Esophagus (tissue), 2 donors: ENCODE measurements at regions not wholly inside any gene's neighbourhood (a gene's known extent, or its start where the extent isn't known, plus 50 kb on each side); places are given as distances from the start of the nearest gene placed in this dataset.

Source experiments
- H3K27ac ChIP-seq, 2 donors: one replicate each; pipeline ENCODE4 v1.5.1; 2013; ENCODE audit warnings: low read depth in 2 of 2, mild to moderate bottlenecking in 2 of 2, inconsistent platforms in 1 of 2, low read length in 1 of 2, moderate library complexity in 1 of 2
- H3K27me3 ChIP-seq, 2 donors: one replicate each; pipeline ENCODE4 v1.6.1; 2013; ENCODE audit warnings: low read length in 2 of 2, control low read depth in 1 of 2, mild to moderate bottlenecking in 1 of 2; ENCODE audit not compliant: insufficient read depth in 2 of 2, control insufficient read depth in 1 of 2
- H3K36me3 ChIP-seq, 2 donors: one replicate each; pipeline ENCODE4 v1.6.1; 2013; ENCODE audit warnings: low read length in 1 of 2; ENCODE audit not compliant: control insufficient read depth in 2 of 2, insufficient read depth in 2 of 2
- H3K4me1 ChIP-seq, 2 donors: one replicate each; pipeline ENCODE4 v1.6.1; 2013; ENCODE audit warnings: low read length in 1 of 2; ENCODE audit not compliant: control insufficient read depth in 2 of 2, insufficient read depth in 2 of 2
- H3K4me3 ChIP-seq, 2 donors: one replicate each; pipeline ENCODE4 v1.5.1; 2013; ENCODE audit warnings: low read length in 2 of 2, mild to moderate bottlenecking in 2 of 2, low read depth in 1 of 2, moderate library complexity in 1 of 2
- H3K9me3 ChIP-seq, 2 donors: one replicate each; pipeline ENCODE4 v1.6.1; 2013; ENCODE audit warnings: mild to moderate bottlenecking in 2 of 2, low read depth in 1 of 2, low read length in 1 of 2, moderate library complexity in 1 of 2; ENCODE audit not compliant: control insufficient read depth in 2 of 2, insufficient read depth in 1 of 2
- WGBS, 2 donors: extraction: QIAGEN DNeasy Blood & Tissue Kit; methylation state at CpG; one replicate each; pipeline ENCODE4 v1.1.7; 2013; 5-methylcytosine and 5-hydroxymethylcytosine counted together
- donor health status: healthy with polysubstance abuse.
- donor health status: Bipolar disorder and iron deficiency.

DNA sequence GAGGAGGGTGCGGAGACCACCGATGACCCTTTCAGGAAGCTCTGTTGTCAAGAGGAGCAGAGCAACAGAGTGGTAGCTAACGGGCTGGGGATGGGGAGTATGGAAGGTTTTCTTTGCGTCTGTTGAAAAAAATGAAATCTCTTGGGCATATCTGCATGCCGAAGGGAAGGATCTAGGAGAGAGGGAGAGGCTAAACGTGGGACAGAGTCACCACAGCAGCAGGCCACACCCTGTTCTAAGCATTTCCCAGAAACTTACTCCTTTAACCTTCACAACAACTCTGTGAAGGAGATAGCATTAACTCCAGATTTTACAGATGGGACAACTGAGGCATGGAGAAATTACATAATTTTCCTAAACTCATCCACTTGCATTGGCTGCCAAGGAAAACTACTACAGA, 71.8 kb upstream of the EXOC1L start:
- Histone ChIP-seq H3K9me3 (no peaks in the 10 kb centered on the region), H3K36me3 (no peaks in the 10 kb centered on the region), H3K4me3 (no peak overlapping the region), H3K27me3 (no peaks in the 10 kb centered on the region), H3K4me1 (no peaks in the 10 kb centered on the region), H3K27ac (no peak overlapping the region)
- WGBS, 2 donors: 79 to 83% methylated on average over 6 of the region's 6 CpGs

DNA sequence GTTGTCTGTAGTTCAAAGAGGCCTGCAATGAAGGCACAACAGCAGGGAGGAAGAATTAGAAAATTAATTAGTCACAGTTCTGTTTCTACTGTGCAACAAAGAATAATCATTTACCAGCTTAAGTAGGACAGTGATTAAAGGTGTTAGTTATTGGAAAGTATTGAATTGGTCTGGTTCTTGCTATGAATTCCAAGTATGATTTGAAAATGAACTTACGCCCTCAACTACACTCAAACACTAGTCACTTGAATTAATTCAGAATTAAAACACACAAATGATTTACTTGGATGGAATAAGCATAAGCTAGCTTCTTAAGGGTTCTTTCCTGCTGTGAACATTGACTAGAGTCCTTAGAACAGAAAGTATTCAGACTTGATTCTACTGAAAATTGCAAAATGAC, 69.9 kb upstream of the EXOC1L start:
- no peaks in the 10 kb centered on the region for H3K27me3 ChIP-seq
- 93 to 94% methylated on average over 1 of the region's 1 CpG for WGBS, 2 donors
- no peaks in the 10 kb centered on the region for H3K36me3 ChIP-seq
- no peaks in the 10 kb centered on the region for H3K9me3 ChIP-seq
- H3K4me1 ChIP-seq: no peaks in the 10 kb centered on the region
- no peak overlapping the region for H3K27ac ChIP-seq
- H3K4me3 ChIP-seq: no peak overlapping the region

DNA sequence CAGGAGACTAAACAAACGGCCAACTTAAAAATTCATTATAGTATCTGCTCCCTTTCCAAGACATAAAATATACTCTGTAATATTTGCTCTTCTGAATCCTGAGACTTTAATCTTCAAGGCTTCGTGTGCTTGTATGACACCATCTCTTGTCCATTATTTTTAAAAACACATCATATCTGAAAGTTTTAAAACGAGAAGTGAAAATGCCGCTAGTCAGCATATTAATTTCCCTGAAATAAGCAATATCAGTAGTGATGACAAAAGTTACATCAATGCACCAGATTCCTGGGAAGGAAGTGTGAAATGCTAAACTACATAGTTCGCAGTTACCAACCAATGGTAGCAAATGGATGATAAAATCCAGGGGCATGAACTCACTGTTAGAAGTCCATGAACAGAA, 66.8 kb upstream of the EXOC1L start:
- Histone ChIP-seq H3K4me1 (no peaks in the 10 kb centered on the region), H3K27me3 (no peaks in the 10 kb centered on the region), H3K27ac (no peak overlapping the region), H3K4me3 (no peak overlapping the region), H3K36me3 (no peaks in the 10 kb centered on the region), H3K9me3 (no peaks in the 10 kb centered on the region)
- WGBS, 2 donors: 72 to 74% methylated on average over 5 of the region's 5 CpGs

DNA sequence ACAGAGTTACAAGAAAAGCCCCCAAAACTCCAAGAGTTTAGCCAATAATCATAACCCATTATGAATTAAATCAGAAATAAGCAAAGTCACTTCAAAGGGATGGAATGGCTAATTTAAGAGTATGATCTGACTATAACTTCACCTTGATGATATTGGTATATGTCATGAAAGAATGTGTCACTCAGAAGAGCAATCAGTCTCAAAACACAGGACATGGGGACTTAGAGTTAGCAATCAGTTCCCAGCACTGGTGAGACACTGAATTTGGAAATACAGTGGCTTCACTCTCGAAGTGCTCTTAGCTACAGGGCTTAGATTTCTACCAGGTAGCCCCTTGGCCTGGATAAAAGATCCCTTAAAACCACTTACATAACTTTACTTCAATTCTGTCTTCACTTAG, 65.7 kb upstream of the EXOC1L start:
- Histone ChIP-seq H3K36me3 (no peaks in the 10 kb centered on the region), H3K9me3 (no peaks in the 10 kb centered on the region), H3K27me3 (no peaks in the 10 kb centered on the region), H3K27ac (no peak overlapping the region), H3K4me1 (no peaks in the 10 kb centered on the region), H3K4me3 (no peak overlapping the region)
- WGBS, 2 donors: 48 to 50% methylated on average over 1 of the region's 1 CpG

GRCh38 chr4:55754754-55755350, 64.7 kb upstream of the EXOC1L start:
- no peaks in the 10 kb centered on the region for H3K9me3 ChIP-seq
- H3K36me3 ChIP-seq: no peaks in the 10 kb centered on the region
- 68% methylated on average over 6 of the region's 6 CpGs for WGBS, 2 donors
- no peak overlapping the region for H3K27ac ChIP-seq
- H3K27me3 ChIP-seq: no peaks in the 10 kb centered on the region
- H3K4me3 ChIP-seq: no peak overlapping the region
- H3K4me1 ChIP-seq: no peaks in the 10 kb centered on the region

- H3K4me1 ChIP-seq: no peaks in the 10 kb centered on the region
- no peaks in the 10 kb centered on the region for H3K9me3 ChIP-seq
- 94 to 97% methylated on average over 3 of the region's 3 CpGs for WGBS, 2 donors
- H3K27me3 ChIP-seq: no peaks in the 10 kb centered on the region
- H3K36me3 ChIP-seq: no peaks in the 10 kb centered on the region
- H3K4me3 ChIP-seq: no peak overlapping the region
- no peak overlapping the region for H3K27ac ChIP-seq
These were observed 63.4 kb upstream of the EXOC1L start for GRCh38 chr4:55756208-55756607.

DNA sequence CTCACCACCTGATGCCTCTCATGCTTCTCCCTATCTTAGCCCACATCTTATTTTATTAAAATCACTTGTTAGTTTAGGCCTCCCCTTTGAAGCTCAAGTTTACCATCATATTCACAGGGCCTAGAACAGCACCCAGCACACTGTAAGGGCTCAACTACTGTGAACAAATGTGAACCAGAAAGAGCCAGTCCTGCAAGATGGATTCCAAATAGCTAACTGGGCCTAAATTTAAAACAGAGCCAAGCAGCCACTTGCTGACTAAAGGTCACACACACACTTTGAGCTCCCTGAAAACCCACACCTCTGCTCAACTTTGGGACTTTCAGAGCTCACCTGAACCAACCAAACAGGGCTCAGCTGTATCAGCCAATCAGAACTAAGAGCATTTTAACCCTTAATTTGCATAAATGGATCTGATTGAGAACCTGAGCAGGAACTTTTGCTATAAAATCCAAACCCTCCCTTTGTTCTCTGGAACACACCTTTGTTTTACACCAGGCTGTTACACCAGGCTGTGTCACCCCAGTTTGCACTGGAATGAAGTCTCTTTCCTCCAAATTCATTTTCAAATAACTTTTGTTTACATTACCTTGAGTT, 62.1 kb upstream of the EXOC1L start:
- Histone ChIP-seq H3K27me3 (no peaks in the 10 kb centered on the region), H3K4me1 (no peaks in the 10 kb centered on the region), H3K27ac (peak overlapping the region; percentile 65 to 85), H3K4me3 (no peak overlapping the region), H3K36me3 (no peaks in the 10 kb centered on the region), H3K9me3 (no peaks in the 10 kb centered on the region)

- H3K9me3 ChIP-seq: no peaks in the 10 kb centered on the region
- 68 to 73% methylated on average over 2 of the region's 2 CpGs for WGBS, 2 donors
- peak overlapping the region in 1 of 2 donors; percentile 52 for H3K27ac ChIP-seq
- H3K4me3 ChIP-seq: no peak overlapping the region
- H3K27me3 ChIP-seq: no peaks in the 10 kb centered on the region
- H3K4me1 ChIP-seq: no peaks in the 10 kb centered on the region
- no peaks in the 10 kb centered on the region for H3K36me3 ChIP-seq
These were observed 61.5 kb upstream of the EXOC1L start for GRCh38 chr4:55758066-55758465.

DNA sequence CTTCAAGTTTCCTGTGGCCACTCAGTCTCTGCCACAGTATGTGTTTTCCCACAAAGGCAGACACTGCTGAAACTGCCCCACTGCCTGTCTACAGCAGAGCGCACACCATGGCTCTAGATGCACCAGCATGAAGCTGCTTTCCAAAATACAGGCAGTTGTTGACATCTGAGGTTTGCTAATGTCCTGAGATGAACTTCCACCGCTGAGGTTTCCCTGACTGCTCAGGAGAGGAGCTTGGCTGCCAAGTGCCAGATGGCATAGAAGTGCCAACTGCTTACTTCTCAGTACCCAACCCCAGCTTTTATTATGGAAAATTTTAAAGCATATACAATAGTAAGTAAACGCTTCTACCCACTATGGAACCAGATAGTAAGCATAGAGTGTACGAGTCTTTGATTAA, 61.0 kb upstream of the EXOC1L start:
- Histone ChIP-seq H3K27me3 (no peaks in the 10 kb centered on the region), H3K4me3 (no peak overlapping the region), H3K36me3 (no peaks in the 10 kb centered on the region), H3K9me3 (no peaks in the 10 kb centered on the region), H3K4me1 (no peaks in the 10 kb centered on the region), H3K27ac (peak overlapping the region; percentile 36 to 80)
- 68 to 78% methylated on average over 4 of the region's 4 CpGs for WGBS, 2 donors

DNA sequence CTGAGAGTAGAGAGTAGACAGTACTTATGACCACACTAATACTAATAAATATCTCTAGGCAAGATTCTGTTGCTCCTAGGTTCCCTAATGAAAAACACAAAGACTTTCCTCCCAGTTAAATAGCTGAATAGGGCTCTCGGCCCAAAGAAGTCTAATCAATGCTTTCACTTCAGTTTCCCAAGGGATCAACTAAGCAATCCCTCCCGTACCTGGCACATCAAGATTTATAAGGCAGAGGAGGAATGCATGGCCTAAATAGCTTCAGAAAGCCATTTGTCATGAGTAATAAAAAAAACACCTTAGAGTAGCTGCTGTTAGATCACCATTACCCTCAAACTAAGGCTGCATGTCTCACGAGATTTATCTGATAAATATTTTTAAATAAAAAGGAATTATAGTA, 56.8 kb upstream of the EXOC1L start:
- H3K27me3 ChIP-seq: no peaks in the 10 kb centered on the region
- H3K9me3 ChIP-seq: no peaks in the 10 kb centered on the region
- no peak overlapping the region for H3K27ac ChIP-seq
- no peaks in the 10 kb centered on the region for H3K36me3 ChIP-seq
- H3K4me3 ChIP-seq: no peak overlapping the region
- 59 to 71% methylated on average over 3 of the region's 3 CpGs for whole genome bisulfite sequencing, 2 donors
- no peaks in the 10 kb centered on the region for H3K4me1 ChIP-seq
